Kidney (tissue), 13 donors: ENCODE measurements at regions not wholly inside any gene's neighbourhood (a gene's known extent, or its start where the extent isn't known, plus 50 kb on each side); places are given as distances from the start of the nearest gene placed in this dataset.

Experiments used
- DNase-seq, 5 donors: peaks; one replicate each; pipeline ENCODE4 v3.0.0-alpha.2; 2013 to 2020
- FAIRE-seq: peaks from 2 replicates; lab custom pipeline; 2012; peaks lifted over from hg19 to GRCh38; lab: Jason Lieb, UNC
- H3K27ac ChIP-seq, 2 donors: one replicate each; pipeline ENCODE4 v1.7.0; 2013; ENCODE audit warnings: low read depth in 2 of 2, low read length in 2 of 2, inconsistent platforms in 1 of 2
- H3K27me3 ChIP-seq: one replicate; pipeline ENCODE4 v1.7.1; 2013; ENCODE audit warnings: low read length, inconsistent platforms; ENCODE audit not compliant: control insufficient read depth, insufficient read depth
- H3K36me3 ChIP-seq, 3 donors: one replicate each; pipeline versions ENCODE4 v1.7.0 to v1.7.1; 2013; ENCODE audit warnings: low read length in 3 of 3, control low read depth in 1 of 3, inconsistent platforms in 1 of 3; ENCODE audit not compliant: insufficient read depth in 3 of 3, control insufficient read depth in 2 of 3
- H3K4me1 ChIP-seq, 3 donors: one replicate each; pipeline versions ENCODE4 v1.7.0 to v1.7.1; 2013; ENCODE audit warnings: low read length in 3 of 3, inconsistent platforms in 1 of 3, low read depth in 1 of 3; ENCODE audit not compliant: control insufficient read depth in 2 of 3, insufficient read depth in 2 of 3
- H3K4me3 ChIP-seq, 3 donors: one replicate each; pipeline versions ENCODE4 v1.7.0 to v1.8.1; 2013; ENCODE audit warnings: low read length in 3 of 3, control low read depth in 1 of 3, inconsistent platforms in 1 of 3
- H3K9ac ChIP-seq, 3 donors: one replicate each; pipeline versions ENCODE4 v1.7.0 to v1.7.1; 2013; ENCODE audit warnings: low read length in 3 of 3, control low read depth in 1 of 3, inconsistent platforms in 1 of 3
- H3K9me3 ChIP-seq, 3 donors: one replicate each; pipeline versions ENCODE4 v1.7.0 to v1.7.1; 2013; ENCODE audit warnings: low read length in 3 of 3, control low read depth in 1 of 3, inconsistent platforms in 1 of 3; ENCODE audit not compliant: control insufficient read depth in 2 of 3, insufficient read depth in 1 of 3
- CTCF ChIP-seq: IDR thresholded peaks from 3 replicates; pipeline ENCODE4 v1.5.1; 2012; ENCODE audit warnings: mild to moderate bottlenecking, moderate library complexity, borderline replicate concordance; ENCODE audit not compliant: insufficient read depth; ENCODE audit errors: extremely low read depth
- intact Hi-C: fragments of 100-400 bp; cut with DNase I; formaldehyde crosslinking; loops from one replicate; pipeline ENCODE4 v1.11.1; 2022
- donor health status: control.
- donor health status: control.
- donor health status: control.
- donor health status: control.
- donor health status: control.
- donor health status: DM: yes; HTN: yes; CAD: no.
- donor health status: Normal renal cell carcinoma (clear cell type).

- no peak for DNase-seq
- no peaks in the 10 kb centered on the region for H3K36me3 ChIP-seq
- H3K27me3 ChIP-seq: no peaks in the 10 kb centered on the region
- no peak overlapping the region for H3K27ac ChIP-seq
- no peak for TF ChIP-seq CTCF
- intact Hi-C loops: loop anchor here (10.0 kb wide), 1 partner anchor 529 kb away; no protein-coding TSS in a partner anchor
- H3K4me3 ChIP-seq: no peak overlapping the region
- H3K9ac ChIP-seq: no peak overlapping the region
- no peaks in the 10 kb centered on the region for H3K9me3 ChIP-seq
- no peak for FAIRE-seq
- no peaks in the 10 kb centered on the region for H3K4me1 ChIP-seq
Measured at GRCh38 chr7:101705331-101705730, 76.2 kb upstream of the MYL10 start.

GRCh38 chr7:101707587-101707986 lies 78.5 kb upstream of the MYL10 start:
- DNase-seq (no peak), FAIRE-seq (no peak)
- Histone ChIP-seq H3K9ac (no peak overlapping the region), H3K9me3 (no peaks in the 10 kb centered on the region), H3K4me1 (no peaks in the 10 kb centered on the region), H3K27me3 (no peaks in the 10 kb centered on the region), H3K36me3 (no peaks in the 10 kb centered on the region), H3K27ac (no peak overlapping the region), H3K4me3 (no peak overlapping the region)
- no peak for TF ChIP-seq CTCF
- intact Hi-C loops: loop anchor here (10.0 kb wide), 1 partner anchor 527 kb away; no protein-coding TSS in a partner anchor

GRCh38 chr7:101708223-101708622 lies 79.1 kb upstream of the MYL10 start:
- no peak for DNase-seq
- no peak overlapping the region for H3K9ac ChIP-seq
- no peak for TF ChIP-seq CTCF
- H3K4me3 ChIP-seq: no peak overlapping the region
- no peaks in the 10 kb centered on the region for H3K9me3 ChIP-seq
- no peaks in the 10 kb centered on the region for H3K36me3 ChIP-seq
- H3K27me3 ChIP-seq: no peaks in the 10 kb centered on the region
- no peak overlapping the region for H3K27ac ChIP-seq
- FAIRE-seq: no peak
- intact Hi-C loops: loop anchor here (10.0 kb wide), 1 partner anchor 527 kb away; no protein-coding TSS in a partner anchor
- no peaks in the 10 kb centered on the region for H3K4me1 ChIP-seq

DNA sequence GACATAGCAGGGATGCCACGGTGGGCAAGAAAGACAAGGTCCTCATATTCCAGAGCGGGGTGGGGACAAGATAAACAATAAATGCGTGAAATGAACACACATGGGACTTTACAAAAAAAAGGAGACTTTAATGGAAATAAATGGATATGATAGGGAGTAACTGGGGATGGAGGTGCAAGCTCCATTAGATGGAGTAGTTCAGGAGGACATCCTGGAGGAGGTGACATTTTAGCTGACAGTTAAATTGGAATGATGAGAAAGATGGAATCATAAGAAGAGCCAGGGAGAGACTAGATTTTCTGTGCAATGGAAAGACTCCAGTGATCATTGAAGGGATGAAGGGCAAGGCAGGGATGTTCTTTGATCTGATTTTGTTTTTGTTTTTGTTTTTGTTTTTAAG lies 83.6 kb upstream of the MYL10 start:
- no peaks in the 10 kb centered on the region for H3K36me3 ChIP-seq
- H3K9ac ChIP-seq: no peak overlapping the region
- no peak for FAIRE-seq
- H3K9me3 ChIP-seq: no peaks in the 10 kb centered on the region
- TF ChIP-seq CTCF: no peak
- no peak for DNase-seq
- no peaks in the 10 kb centered on the region for H3K27me3 ChIP-seq
- intact Hi-C loops: no loop called here
- H3K4me1 ChIP-seq: no peaks in the 10 kb centered on the region
- H3K27ac ChIP-seq: no peak overlapping the region
- H3K4me3 ChIP-seq: no peak overlapping the region
